Caco-2 (cell line): ENCODE measurements at regions not wholly inside any gene's neighbourhood (a gene's known extent, or its start where the extent isn't known, plus 50 kb on each side); places are given as distances from the start of the nearest gene placed in this dataset.
A peak's percentile ranks its signal among the peaks of the same experiment; 100 is the strongest.

Source experiments
- BruUV-seq: library from RNA; stranded (reverse); fragments of 400-500 nt; replicated peaks from 2 replicates; lab custom pipeline; 2021; lab: Mats Ljungman, UMichigan
- CTCF ChIA-PET: fragments of 300-600 bp; sonication (Branson Sonifier 250); formaldehyde crosslinking; loops from one replicate; lab custom pipeline; 2022; ENCODE audit warnings: antibody characterized with exemption; lab: Charles Lee
- POLR2A ChIA-PET: fragments of 300-600 bp; sonication (Branson Sonifier 250); formaldehyde crosslinking; loops from one replicate; lab custom pipeline; 2022; ENCODE audit warnings: antibody characterized with exemption; lab: Charles Lee
- DNase-seq, 2 experiments: peaks; one replicate each; pipeline versions ENCODE4 v3.0.0 to v3.0.0-alpha.2; 2020 to 2022
- H3K27me3 ChIP-seq: replicated peaks from 2 replicates; pipeline ENCODE4 v1.6.0; 2011; ENCODE audit warnings: low read length; ENCODE audit not compliant: control insufficient read depth, insufficient read depth
- H3K36me3 ChIP-seq: 2 replicates; pipeline ENCODE4 v1.5.1; 2011; ENCODE audit warnings: low read length; ENCODE audit not compliant: control insufficient read depth, insufficient read depth
- H3K4me1 ChIP-seq: fragments of 250-450 bp; sonication (Bioruptor Pico); 2 replicates; pipeline ENCODE4 v1.5.1; 2020; ENCODE audit warnings: mild to moderate bottlenecking
- H3K4me3 ChIP-seq: 2 replicates; pipeline ENCODE4 v1.5.1; 2011; ENCODE audit warnings: low read depth, mild to moderate bottlenecking, control low read depth, low read length
- H3K9me3 ChIP-seq: fragments of 250-450 bp; sonication (Bioruptor Pico); 2 replicates; pipeline ENCODE4 v1.5.1; 2020; ENCODE audit warnings: mild to moderate bottlenecking, moderate library complexity
- H3K27ac Mint-ChIP-seq: one replicate; pipeline ENCODE4 v1.8.0; 2022; ENCODE audit warnings: mixed read lengths; ENCODE audit not compliant: unreplicated experiment
- H3K27me3 Mint-ChIP-seq: one replicate; pipeline ENCODE4 v1.8.0; 2022; ENCODE audit warnings: mixed read lengths; ENCODE audit not compliant: insufficient read depth, unreplicated experiment
- H3K36me3 Mint-ChIP-seq: one replicate; pipeline ENCODE4 v1.8.0; 2022; ENCODE audit warnings: mild to moderate bottlenecking, mixed read lengths; ENCODE audit not compliant: insufficient read depth, unreplicated experiment
- H3K4me1 Mint-ChIP-seq: one replicate; pipeline ENCODE4 v1.8.0; 2022; ENCODE audit warnings: low read depth, mixed read lengths; ENCODE audit not compliant: unreplicated experiment
- H3K4me3 Mint-ChIP-seq: one replicate; pipeline ENCODE4 v1.8.0; 2022; ENCODE audit warnings: mild to moderate bottlenecking, moderate library complexity, mixed read lengths; ENCODE audit not compliant: unreplicated experiment
- H3K9me3 Mint-ChIP-seq: one replicate; pipeline ENCODE4 v1.8.0; 2022; ENCODE audit warnings: mixed read lengths; ENCODE audit not compliant: unreplicated experiment
- CTCF ChIP-seq, 2 experiments: fragments of 200-600 bp in 1 of 2; IDR thresholded peaks; 1 replicate in 1 of 2; 2 replicates in 1 of 2; pipeline versions ENCODE4 v1.5.1 to v1.8.0; 2011 to 2022; ENCODE audit warnings: antibody characterized with exemption in 1 of 2, control low read depth in 1 of 2, inconsistent platforms in 1 of 2, low read depth in 1 of 2, low read length in 1 of 2, mild to moderate bottlenecking in 1 of 2, moderate library complexity in 1 of 2; ENCODE audit not compliant: insufficient read depth in 1 of 2, severe bottlenecking in 1 of 2, unreplicated experiment in 1 of 2
- intact Hi-C: fragments of 100-400 bp; cut with micrococcal nuclease; formaldehyde crosslinking; loops from one replicate; pipeline ENCODE4 v1.10.0; 2022; ENCODE audit not compliant: unreplicated experiment

- BruUV-seq, result no TSS peak
- ChIA-PET POLR2A (no interaction called here), CTCF (no interaction called here)
- no peaks in the 10 kb centered on the region for H3K9me3 Mint-ChIP-seq
- no peaks in the 10 kb centered on the region; the same call in 1 of the 2 replicates for H3K4me1 ChIP-seq
- H3K4me3 Mint-ChIP-seq, result no peak overlapping the region
- no peak for TF ChIP-seq CTCF (IDR thresholded peaks at IDR 0.05; ENCODE audit: insufficient read depth in 1 of 2, low read depth in 1 of 2, low read length in 1 of 2, severe bottlenecking in 1 of 2, unreplicated experiment in 1 of 2)
- H3K4me1 Mint-ChIP-seq, result no peaks in the 10 kb centered on the region
- intact Hi-C loops, result no loop called here
- H3K27me3 Mint-ChIP-seq, result peaks cover 10% of the 10 kb centered on the region
- H3K36me3 Mint-ChIP-seq, result no peaks in the 10 kb centered on the region
- H3K27me3 ChIP-seq, result no peaks in the 10 kb centered on the region
- H3K4me3 ChIP-seq, result no peak overlapping the region
- DNase-seq, result peak in 1 of 2 experiments; percentile 56
- no peaks in the 10 kb centered on the region for H3K36me3 ChIP-seq
- H3K9me3 ChIP-seq, result no peaks in the 10 kb centered on the region
- no peak overlapping the region for H3K27ac Mint-ChIP-seq
These were observed 75.5 kb downstream of the NAV1 start for GRCh38 chr1:201614262-201615015.

- Histone ChIP-seq H3K4me3 (no peak overlapping the region), H3K27me3 (no peaks in the 10 kb centered on the region), H3K36me3 (no peaks in the 10 kb centered on the region), H3K4me1 (no peaks in the 10 kb centered on the region; the same call in 1 of the 2 replicates), H3K9me3 (no peaks in the 10 kb centered on the region)
- Mint-ChIP-seq H3K27ac (no peak overlapping the region), H3K4me3 (no peak overlapping the region), H3K27me3 (peaks cover 10% of the 10 kb centered on the region), H3K36me3 (no peaks in the 10 kb centered on the region), H3K9me3 (no peaks in the 10 kb centered on the region), H3K4me1 (no peaks in the 10 kb centered on the region)
- POLR2A ChIA-PET, result no interaction called here
- CTCF ChIA-PET, result no interaction called here
- intact Hi-C loops, result no loop called here
- no TSS peak for BruUV-seq
- DNase-seq, result no peak
- no peak for TF ChIP-seq CTCF (IDR thresholded peaks at IDR 0.05; ENCODE audit: insufficient read depth in 1 of 2, low read depth in 1 of 2, low read length in 1 of 2, severe bottlenecking in 1 of 2, unreplicated experiment in 1 of 2)
These were observed 78.2 kb downstream of the NAV1 start for GRCh38 chr1:201617157-201617556.

GRCh38 chr1:201618389-201618788 lies 79.5 kb downstream of the NAV1 start:
- Histone ChIP-seq H3K36me3 (no peaks in the 10 kb centered on the region), H3K4me3 (no peak overlapping the region), H3K4me1 (no peaks in the 10 kb centered on the region; the same call in 1 of the 2 replicates), H3K9me3 (no peaks in the 10 kb centered on the region), H3K27me3 (no peaks in the 10 kb centered on the region)
- Mint-ChIP-seq H3K9me3 (no peaks in the 10 kb centered on the region), H3K4me3 (no peak overlapping the region), H3K27ac (no peak overlapping the region), H3K27me3 (peaks cover 12% of the 10 kb centered on the region), H3K4me1 (no peaks in the 10 kb centered on the region), H3K36me3 (no peaks in the 10 kb centered on the region)
- ChIA-PET POLR2A (interaction anchor here (0.6 kb wide), 1 partner anchor 229 kb away, joined by 4 read pairs; no protein-coding TSS in a partner anchor), CTCF (no interaction called here)
- no peak for TF ChIP-seq CTCF (IDR thresholded peaks at IDR 0.05; ENCODE audit: insufficient read depth in 1 of 2, low read depth in 1 of 2, low read length in 1 of 2, severe bottlenecking in 1 of 2, unreplicated experiment in 1 of 2)
- intact Hi-C loops, result no loop called here
- no TSS peak for BruUV-seq
- DNase-seq, result no peak
